BE2C (cell line): ENCODE measurements at regions not wholly inside any gene's neighbourhood (a gene's known extent, or its start where the extent isn't known, plus 50 kb on each side); places are given as distances from the start of the nearest gene placed in this dataset.

Experiments used
- DNase-seq: peaks from one replicate; pipeline ENCODE4 v3.0.0-alpha.2; 2020
- H3K27me3 ChIP-seq: fragments of 250-450 bp; sonication (Bioruptor Pico); 2 replicates; pipeline ENCODE4 v1.5.1; 2020; ENCODE audit warnings: mild to moderate bottlenecking
- H3K36me3 ChIP-seq: fragments of 250-450 bp; sonication (Bioruptor Pico); 2 replicates; pipeline ENCODE4 v1.5.1; 2020; ENCODE audit warnings: mild to moderate bottlenecking
- H3K4me1 ChIP-seq: fragments of 250-450 bp; sonication (Bioruptor Pico); 2 replicates; pipeline ENCODE4 v1.5.1; 2020
- H3K4me3 ChIP-seq: 2 replicates; pipeline ENCODE4 v1.5.1; 2011; ENCODE audit warnings: low read depth, low read length
- H3K9me3 ChIP-seq: fragments of 250-450 bp; sonication (Bioruptor Pico); 2 replicates; pipeline ENCODE4 v1.5.1; 2020
- CTCF ChIP-seq: IDR thresholded peaks from 2 replicates; pipeline ENCODE4 v1.5.1; 2012; ENCODE audit warnings: mild to moderate bottlenecking, low read depth, low read length

DNA sequence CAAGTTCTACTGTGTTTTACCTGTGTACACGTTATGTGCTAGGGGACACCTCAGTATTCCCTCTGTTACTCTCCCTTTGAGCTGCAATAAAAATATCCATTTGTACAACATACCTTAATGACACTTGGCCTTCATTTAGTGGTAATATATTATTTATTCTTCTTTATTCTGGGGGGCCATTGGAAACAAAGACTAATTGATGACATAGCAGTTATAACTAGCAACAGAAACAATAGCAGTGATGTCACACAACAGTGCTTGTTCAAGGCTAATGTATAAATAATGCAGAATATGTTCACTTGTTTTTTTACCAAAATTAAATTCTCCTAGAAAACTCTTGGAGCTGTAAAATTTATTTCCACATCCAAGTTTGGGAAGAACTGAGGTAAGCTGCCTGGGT is 92.2 kb upstream of the FAM83B start:
- Histone ChIP-seq H3K9me3 (no peaks in the 10 kb centered on the region; the same call in 1 of the 2 replicates), H3K27me3 (no peaks in the 10 kb centered on the region), H3K4me3 (no peak overlapping the region), H3K36me3 (no peaks in the 10 kb centered on the region), H3K4me1 (no peaks in the 10 kb centered on the region)
- no peak for TF ChIP-seq CTCF
- no peak for DNase-seq

- H3K36me3 ChIP-seq: no peaks in the 10 kb centered on the region
Observed at GRCh38 chr6:54758340-54758739, 88.2 kb upstream of the FAM83B start.

DNA sequence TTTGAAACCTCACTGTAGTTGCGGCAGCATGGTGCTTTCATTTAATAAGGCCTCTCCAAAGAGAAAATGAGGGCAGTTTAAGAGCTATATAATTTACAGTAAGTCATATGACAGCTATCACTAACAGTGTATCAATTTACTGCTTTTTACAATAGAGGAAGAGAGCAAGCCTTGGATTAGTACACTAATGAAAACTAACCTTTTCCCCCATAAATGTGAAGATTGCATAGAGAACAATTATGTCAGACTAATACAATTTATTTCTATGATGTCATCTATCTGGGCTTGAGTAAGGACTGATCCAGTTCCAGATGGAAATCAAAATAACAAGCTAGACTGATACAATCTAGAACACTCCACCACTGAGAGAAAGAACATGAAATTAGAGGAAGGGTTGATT is 78.1 kb upstream of the FAM83B start:
- Histone ChIP-seq H3K9me3 (no peaks in the 10 kb centered on the region), H3K4me3 (no peak overlapping the region), H3K36me3 (no peaks in the 10 kb centered on the region), H3K27me3 (no peaks in the 10 kb centered on the region), H3K4me1 (no peaks in the 10 kb centered on the region)
- TF ChIP-seq CTCF: no peak
- DNase-seq: no peak

More at GRCh38 chr6:54758340-54758739, 88.2 kb upstream of the FAM83B start:
- no peak overlapping the region for H3K4me3 ChIP-seq
- no peaks in the 10 kb centered on the region for H3K4me1 ChIP-seq
- no peak for TF ChIP-seq CTCF
- no peak for DNase-seq
- no peaks in the 10 kb centered on the region; the same call in 1 of the 2 replicates for H3K9me3 ChIP-seq
- H3K27me3 ChIP-seq: no peaks in the 10 kb centered on the region

GRCh38 chr6:54770328-54770727 is 76.2 kb upstream of the FAM83B start:
- no peak for TF ChIP-seq CTCF
- Histone ChIP-seq H3K9me3 (no peaks in the 10 kb centered on the region), H3K4me3 (no peak overlapping the region), H3K4me1 (no peaks in the 10 kb centered on the region), H3K36me3 (no peaks in the 10 kb centered on the region), H3K27me3 (no peaks in the 10 kb centered on the region)
- no peak for DNase-seq

- TF ChIP-seq CTCF: no peak
- no peaks in the 10 kb centered on the region for H3K36me3 ChIP-seq
- no peak overlapping the region for H3K4me3 ChIP-seq
- no peak for DNase-seq
- H3K4me1 ChIP-seq: no peaks in the 10 kb centered on the region
- H3K9me3 ChIP-seq: no peaks in the 10 kb centered on the region
- no peaks in the 10 kb centered on the region for H3K27me3 ChIP-seq
Observed at GRCh38 chr6:54771968-54772367, 74.6 kb upstream of the FAM83B start.

- Histone ChIP-seq H3K4me1 (no peaks in the 10 kb centered on the region), H3K4me3 (no peak overlapping the region), H3K9me3 (no peaks in the 10 kb centered on the region), H3K36me3 (no peaks in the 10 kb centered on the region), H3K27me3 (no peaks in the 10 kb centered on the region)
- no peak for TF ChIP-seq CTCF
- no peak for DNase-seq
Observed at GRCh38 chr6:54772610-54773009, 74.0 kb upstream of the FAM83B start.
